ENCODE measurements at regions not wholly inside any gene's neighbourhood (a gene's known extent, or its start where the extent isn't known, plus 50 kb on each side); places are given as distances from the start of the nearest gene placed in this dataset.

DNA sequence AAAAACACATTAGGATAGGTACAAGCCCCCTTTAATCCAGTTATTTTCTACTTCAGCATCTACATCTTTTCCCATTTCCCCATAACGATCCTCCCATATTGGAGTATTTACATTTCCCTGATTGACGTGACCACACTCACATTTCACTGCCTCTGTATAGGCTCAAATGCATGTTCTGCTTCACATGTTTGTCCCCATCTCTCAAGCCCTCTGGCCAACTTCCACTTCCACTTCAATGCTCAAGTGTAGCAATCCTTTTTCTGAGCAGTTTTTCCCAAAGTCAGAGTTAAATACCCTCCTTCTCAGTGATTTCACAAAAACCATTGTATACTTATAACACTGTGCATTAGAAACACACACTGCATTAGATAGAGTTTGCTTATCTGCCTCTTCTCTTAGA lies 61.8 kb upstream of the TTLL7 start:
- H3K4me3 Mint-ChIP-seq: no peak overlapping the region
- Histone ChIP-seq H3K27ac (ENCODE audit: low read depth) (no peak overlapping the region), H3K79me2 (replicated peaks; ENCODE audit: insufficient read depth) (no peaks in the 10 kb centered on the region), H3K27me3 (ENCODE audit: insufficient read depth) (no peaks in the 10 kb centered on the region), H3K9me2 (ENCODE audit: insufficient read depth) (no peaks in the 10 kb centered on the region), H4K20me1 (replicated peaks; ENCODE audit: insufficient read depth) (no peaks in the 10 kb centered on the region), H3K4me1 (ENCODE audit: insufficient read depth) (no peaks in the 10 kb centered on the region), H3K4me2 (no peak overlapping the region), H3K4me3 (no peak overlapping the region), H3K36me3 (ENCODE audit: insufficient read depth) (no peaks in the 10 kb centered on the region), H3F3A (replicated peaks; ENCODE audit: low read depth) (no peaks in the 10 kb centered on the region), H2AFZ (no peak overlapping the region)
- H3K27me3 Mint-ChIP-seq (ENCODE audit: insufficient read depth, low read depth, poor library complexity): no peaks in the 10 kb centered on the region
- H3K27ac Mint-ChIP-seq: no peak overlapping the region
- no peak for ATAC-seq
- H3K9me3 Mint-ChIP-seq: peaks cover 7% of the 10 kb centered on the region; the same call in 1 of the 3 replicates
- TF ChIP-seq, protein P1, sequence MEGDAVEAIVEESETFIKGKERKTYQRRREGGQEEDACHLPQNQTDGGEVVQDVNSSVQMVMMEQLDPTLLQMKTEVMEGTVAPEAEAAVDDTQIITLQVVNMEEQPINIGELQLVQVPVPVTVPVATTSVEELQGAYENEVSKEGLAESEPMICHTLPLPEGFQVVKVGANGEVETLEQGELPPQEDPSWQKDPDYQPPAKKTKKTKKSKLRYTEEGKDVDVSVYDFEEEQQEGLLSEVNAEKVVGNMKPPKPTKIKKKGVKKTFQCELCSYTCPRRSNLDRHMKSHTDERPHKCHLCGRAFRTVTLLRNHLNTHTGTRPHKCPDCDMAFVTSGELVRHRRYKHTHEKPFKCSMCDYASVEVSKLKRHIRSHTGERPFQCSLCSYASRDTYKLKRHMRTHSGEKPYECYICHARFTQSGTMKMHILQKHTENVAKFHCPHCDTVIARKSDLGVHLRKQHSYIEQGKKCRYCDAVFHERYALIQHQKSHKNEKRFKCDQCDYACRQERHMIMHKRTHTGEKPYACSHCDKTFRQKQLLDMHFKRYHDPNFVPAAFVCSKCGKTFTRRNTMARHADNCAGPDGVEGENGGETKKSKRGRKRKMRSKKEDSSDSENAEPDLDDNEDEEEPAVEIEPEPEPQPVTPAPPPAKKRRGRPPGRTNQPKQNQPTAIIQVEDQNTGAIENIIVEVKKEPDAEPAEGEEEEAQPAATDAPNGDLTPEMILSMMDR (conservative IDR thresholded peaks at IDR 0.05; ENCODE audit: low read depth in 2 of 2): no peak
- TF ChIP-seq JUNB (IDR thresholded peaks at IDR 0.05; ENCODE audit: unreplicated experiment) (no peak), STAT1 (IDR thresholded peaks at IDR 0.05; ENCODE audit: unreplicated experiment) (no peak), NANOG (IDR thresholded peaks at IDR 0.05; ENCODE audit: borderline replicate concordance) (no peak), EZH2 (IDR thresholded peaks at IDR 0.05; ENCODE audit: low read depth, unreplicated experiment) (no peak)
- H3K36me3 Mint-ChIP-seq (ENCODE audit: low read depth): no peaks in the 10 kb centered on the region
- no peaks in the 10 kb centered on the region for H3K4me1 Mint-ChIP-seq
- no peak for DNase-seq (ENCODE audit: low spot score)

DNA sequence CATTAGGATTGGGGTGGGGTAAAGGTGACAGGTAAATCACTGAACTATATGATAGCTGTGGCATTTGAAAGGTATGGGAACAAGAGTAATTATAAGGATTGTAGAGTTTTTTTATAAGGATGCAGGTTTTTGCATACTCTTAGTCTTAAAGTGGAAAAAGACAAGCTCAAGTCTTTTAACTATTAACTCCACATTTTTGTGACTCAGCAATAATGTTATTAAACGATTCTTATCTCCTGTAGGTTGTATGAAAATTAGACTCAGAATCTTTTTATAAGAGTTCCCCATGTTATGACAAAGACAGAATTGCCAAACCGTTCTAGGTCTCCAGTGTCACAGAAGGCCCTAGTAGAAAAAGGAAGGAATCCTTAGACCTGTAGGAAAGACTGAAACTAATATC lies 49.9 kb upstream of the TTLL7 start:
- H3K9me2 ChIP-seq (ENCODE audit: insufficient read depth): peaks cover 4% of the 10 kb centered on the region; the same call in 1 of the 2 replicates
- H3K36me3 ChIP-seq (ENCODE audit: insufficient read depth): no peaks in the 10 kb centered on the region
- no peaks in the 10 kb centered on the region for H3K4me1 ChIP-seq (ENCODE audit: insufficient read depth)
- H2AFZ ChIP-seq: no peak overlapping the region
- ATAC-seq (no peak), DNase-seq (ENCODE audit: low spot score) (no peak)
- H3K4me3 Mint-ChIP-seq: no peak overlapping the region
- H4K20me1 ChIP-seq (replicated peaks; ENCODE audit: insufficient read depth): no peaks in the 10 kb centered on the region
- H3K9me3 Mint-ChIP-seq: no peaks in the 10 kb centered on the region
- no peaks in the 10 kb centered on the region for H3K27me3 Mint-ChIP-seq (ENCODE audit: insufficient read depth, low read depth, poor library complexity)
- no peak overlapping the region for H3K4me2 ChIP-seq
- H3K4me1 Mint-ChIP-seq: no peaks in the 10 kb centered on the region
- no peaks in the 10 kb centered on the region for H3F3A ChIP-seq (replicated peaks; ENCODE audit: low read depth)
- H3K27ac ChIP-seq (ENCODE audit: low read depth): no peak overlapping the region
- no peak overlapping the region for H3K4me3 ChIP-seq
- no peak overlapping the region for H3K27ac Mint-ChIP-seq
- no peaks in the 10 kb centered on the region for H3K79me2 ChIP-seq (replicated peaks; ENCODE audit: insufficient read depth)
- no peaks in the 10 kb centered on the region for H3K36me3 Mint-ChIP-seq (ENCODE audit: low read depth)
- TF ChIP-seq JUNB (IDR thresholded peaks at IDR 0.05; ENCODE audit: unreplicated experiment): no peak
- no peak for TF ChIP-seq POLR2AphosphoS5 (IDR thresholded peaks at IDR 0.05; ENCODE audit: low read depth)
- TF ChIP-seq EZH2phosphoT487 (IDR thresholded peaks at IDR 0.05; ENCODE audit: unreplicated experiment): no peak
- TF ChIP-seq ZNF331 (CRISPR knock-in tag; IDR thresholded peaks at IDR 0.05; ENCODE audit: low read depth): no peak
- TF ChIP-seq, protein P2, sequence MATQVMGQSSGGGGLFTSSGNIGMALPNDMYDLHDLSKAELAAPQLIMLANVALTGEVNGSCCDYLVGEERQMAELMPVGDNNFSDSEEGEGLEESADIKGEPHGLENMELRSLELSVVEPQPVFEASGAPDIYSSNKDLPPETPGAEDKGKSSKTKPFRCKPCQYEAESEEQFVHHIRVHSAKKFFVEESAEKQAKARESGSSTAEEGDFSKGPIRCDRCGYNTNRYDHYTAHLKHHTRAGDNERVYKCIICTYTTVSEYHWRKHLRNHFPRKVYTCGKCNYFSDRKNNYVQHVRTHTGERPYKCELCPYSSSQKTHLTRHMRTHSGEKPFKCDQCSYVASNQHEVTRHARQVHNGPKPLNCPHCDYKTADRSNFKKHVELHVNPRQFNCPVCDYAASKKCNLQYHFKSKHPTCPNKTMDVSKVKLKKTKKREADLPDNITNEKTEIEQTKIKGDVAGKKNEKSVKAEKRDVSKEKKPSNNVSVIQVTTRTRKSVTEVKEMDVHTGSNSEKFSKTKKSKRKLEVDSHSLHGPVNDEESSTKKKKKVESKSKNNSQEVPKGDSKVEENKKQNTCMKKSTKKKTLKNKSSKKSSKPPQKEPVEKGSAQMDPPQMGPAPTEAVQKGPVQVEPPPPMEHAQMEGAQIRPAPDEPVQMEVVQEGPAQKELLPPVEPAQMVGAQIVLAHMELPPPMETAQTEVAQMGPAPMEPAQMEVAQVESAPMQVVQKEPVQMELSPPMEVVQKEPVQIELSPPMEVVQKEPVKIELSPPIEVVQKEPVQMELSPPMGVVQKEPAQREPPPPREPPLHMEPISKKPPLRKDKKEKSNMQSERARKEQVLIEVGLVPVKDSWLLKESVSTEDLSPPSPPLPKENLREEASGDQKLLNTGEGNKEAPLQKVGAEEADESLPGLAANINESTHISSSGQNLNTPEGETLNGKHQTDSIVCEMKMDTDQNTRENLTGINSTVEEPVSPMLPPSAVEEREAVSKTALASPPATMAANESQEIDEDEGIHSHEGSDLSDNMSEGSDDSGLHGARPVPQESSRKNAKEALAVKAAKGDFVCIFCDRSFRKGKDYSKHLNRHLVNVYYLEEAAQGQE (IDR thresholded peaks at IDR 0.05; ENCODE audit: unreplicated experiment): no peak
- TF ChIP-seq NANOG (IDR thresholded peaks at IDR 0.05; ENCODE audit: borderline replicate concordance): no peak
- TF ChIP-seq STAT1 (IDR thresholded peaks at IDR 0.05; ENCODE audit: unreplicated experiment): no peak
- no peak for TF ChIP-seq CREB1 (CRISPR knock-in tag; IDR thresholded peaks at IDR 0.05; ENCODE audit: low read depth)
- no peak for TF ChIP-seq EZH2 (IDR thresholded peaks at IDR 0.05; ENCODE audit: low read depth, unreplicated experiment)
- TF ChIP-seq, protein P1 (conservative IDR thresholded peaks at IDR 0.05; ENCODE audit: low read depth in 2 of 2): no peak
- TF ChIP-seq, protein P3, sequence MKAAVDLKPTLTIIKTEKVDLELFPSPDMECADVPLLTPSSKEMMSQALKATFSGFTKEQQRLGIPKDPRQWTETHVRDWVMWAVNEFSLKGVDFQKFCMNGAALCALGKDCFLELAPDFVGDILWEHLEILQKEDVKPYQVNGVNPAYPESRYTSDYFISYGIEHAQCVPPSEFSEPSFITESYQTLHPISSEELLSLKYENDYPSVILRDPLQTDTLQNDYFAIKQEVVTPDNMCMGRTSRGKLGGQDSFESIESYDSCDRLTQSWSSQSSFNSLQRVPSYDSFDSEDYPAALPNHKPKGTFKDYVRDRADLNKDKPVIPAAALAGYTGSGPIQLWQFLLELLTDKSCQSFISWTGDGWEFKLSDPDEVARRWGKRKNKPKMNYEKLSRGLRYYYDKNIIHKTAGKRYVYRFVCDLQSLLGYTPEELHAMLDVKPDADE (IDR thresholded peaks at IDR 0.05): no peak
- TF ChIP-seq ZNF114 (CRISPR knock-in tag; IDR thresholded peaks at IDR 0.05): no peak
- no peaks in the 10 kb centered on the region for H3K27me3 ChIP-seq (ENCODE audit: insufficient read depth)
